ENCODE measurements at regions not wholly inside any gene's neighbourhood (a gene's known extent, or its start where the extent isn't known, plus 50 kb on each side); places are given as distances from the start of the nearest gene placed in this dataset.
"Not testable (repeated sequence)": the region's sequence is repeated elsewhere in the genome, so short reads cannot be mapped to it uniquely, and the experiment has no call there.

DNA sequence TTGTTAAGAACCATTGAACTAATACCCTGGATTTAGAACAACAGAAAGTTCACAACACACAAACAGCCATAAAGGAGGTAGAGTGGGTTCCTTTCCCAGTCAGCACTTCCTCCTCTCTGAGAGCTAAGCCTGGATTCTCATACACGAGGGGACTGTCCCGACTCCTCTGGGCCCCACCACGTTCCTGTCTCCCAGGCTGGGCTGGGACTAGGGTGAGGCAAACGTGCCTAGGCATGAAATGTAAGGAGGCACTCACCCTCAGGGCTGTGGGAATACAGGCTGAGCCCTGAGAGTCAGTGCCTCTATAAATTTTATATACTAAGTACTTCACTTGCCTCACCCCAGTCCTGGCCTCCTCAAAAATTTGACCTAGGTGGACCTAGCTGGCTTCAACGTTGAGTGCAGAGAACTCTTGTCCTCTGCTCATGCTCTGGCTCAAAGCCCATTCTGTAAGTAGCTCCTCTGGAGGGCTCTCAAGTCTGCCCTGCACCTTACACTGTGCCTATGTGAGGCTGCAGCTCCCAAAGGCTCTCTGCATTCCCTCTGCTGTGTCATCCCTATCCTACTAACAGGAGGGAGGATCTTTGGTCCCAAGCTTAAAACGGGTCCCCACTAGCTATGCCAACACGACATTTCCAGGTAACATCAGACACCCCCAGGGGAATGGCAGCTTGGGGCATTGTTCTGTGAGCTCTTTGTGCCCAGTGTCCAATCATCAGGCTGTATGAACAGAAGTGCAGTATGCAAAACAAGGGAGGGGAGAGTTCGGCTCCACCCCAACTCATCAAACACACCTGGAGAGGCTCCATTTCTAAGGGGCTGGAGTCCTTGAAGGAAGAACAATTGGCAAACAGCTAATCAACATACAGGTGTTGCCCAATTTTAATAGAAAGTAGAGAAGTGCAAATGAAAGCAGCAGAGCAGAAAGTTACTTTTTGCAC lies 233.2 kb downstream of the RPLP1 start:
- no peak for DNase-seq

DNA sequence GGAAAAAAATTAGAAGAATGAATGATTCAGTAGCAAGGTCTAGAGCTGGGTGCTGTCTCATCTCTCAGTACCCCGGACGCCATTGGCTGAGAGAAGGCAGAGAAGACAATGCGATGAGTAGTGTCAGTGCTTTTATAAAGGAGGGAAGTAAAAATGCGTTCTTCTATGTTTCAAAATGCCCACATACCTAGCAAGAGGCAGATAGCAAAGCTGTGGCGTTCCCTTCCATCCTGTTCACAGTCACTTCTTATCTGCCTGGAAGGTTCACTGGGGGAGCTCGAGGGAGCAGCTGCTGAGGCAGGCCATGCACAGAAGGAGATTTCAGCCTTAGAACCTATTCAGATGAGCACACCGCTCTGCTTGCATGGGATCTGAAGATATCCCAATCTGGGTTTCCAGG lies 234.0 kb downstream of the RPLP1 start:
- no peak for DNase-seq

DNA sequence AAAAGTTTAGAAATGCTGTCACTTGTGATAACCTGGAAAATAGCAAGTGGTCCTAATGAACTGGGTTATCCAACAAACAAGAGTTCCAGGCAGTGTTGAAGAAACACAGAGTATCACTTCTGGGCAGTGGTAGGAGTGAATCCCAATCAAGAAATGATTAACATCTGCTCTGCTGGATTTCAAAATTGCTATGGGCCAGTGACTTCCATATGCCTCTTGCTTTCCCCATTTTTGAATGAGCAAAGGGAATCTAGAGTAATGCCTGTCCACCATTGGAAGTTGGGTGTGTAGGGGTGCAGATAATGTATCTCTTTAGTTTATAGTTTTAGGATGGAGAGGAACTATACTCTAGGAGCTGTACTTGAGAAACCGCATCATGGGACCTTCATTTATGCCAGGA lies 236.5 kb downstream of the RPLP1 start:
- DNase-seq = no peak

DNA sequence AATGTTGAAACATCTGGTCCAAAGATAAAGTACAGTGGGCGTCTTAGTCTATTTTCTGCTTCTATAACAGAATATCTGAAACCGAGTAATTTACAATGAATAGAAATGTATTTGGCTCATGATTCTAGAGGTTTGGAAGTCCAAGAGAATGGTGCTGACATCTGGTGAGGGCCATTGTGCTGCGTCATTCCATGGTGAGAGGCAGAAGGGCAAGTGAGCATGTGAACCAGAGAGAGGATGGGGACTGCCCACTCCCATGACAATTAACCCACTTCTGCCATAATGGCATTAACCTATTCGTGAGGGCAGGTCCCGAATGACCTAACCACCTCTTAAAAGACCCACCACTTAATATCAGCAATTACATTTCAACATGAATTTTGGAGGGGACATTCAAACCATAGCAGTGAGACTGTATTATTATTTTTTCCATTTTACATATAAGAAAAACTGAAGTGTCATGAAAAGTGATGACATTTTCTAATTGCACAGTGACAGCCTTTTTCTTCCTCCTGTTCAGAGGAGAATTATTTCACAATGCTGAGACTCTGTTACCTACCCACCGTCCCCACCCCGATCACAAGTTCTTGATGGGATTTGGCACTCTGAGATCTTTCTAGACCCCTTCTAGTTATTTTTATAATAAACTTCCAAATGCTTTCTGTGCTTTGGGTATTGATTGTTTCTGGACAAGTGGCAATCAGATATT lies 238.8 kb downstream of the RPLP1 start:
- no peak for DNase-seq

DNA sequence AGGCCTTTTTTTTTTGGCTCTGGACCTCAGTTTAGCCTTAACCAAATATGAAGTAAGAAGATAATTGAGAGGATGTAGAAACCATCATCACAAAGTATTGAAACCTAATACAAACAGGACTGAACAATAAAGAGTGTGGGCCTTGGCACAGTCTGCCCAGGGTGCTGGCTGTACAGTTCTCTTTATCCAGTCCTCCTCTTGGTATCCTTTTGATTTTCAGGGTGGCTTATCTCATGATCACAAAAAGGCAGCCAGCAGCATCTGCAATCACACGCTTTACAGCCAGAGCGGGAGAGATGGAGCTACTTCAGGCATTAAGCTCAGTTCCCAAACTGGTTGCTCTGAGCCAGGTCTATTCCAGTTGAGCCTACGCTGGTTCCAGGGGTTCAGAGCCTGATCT lies 239.7 kb downstream of the RPLP1 start:
- DNase-seq = no peak

DNA sequence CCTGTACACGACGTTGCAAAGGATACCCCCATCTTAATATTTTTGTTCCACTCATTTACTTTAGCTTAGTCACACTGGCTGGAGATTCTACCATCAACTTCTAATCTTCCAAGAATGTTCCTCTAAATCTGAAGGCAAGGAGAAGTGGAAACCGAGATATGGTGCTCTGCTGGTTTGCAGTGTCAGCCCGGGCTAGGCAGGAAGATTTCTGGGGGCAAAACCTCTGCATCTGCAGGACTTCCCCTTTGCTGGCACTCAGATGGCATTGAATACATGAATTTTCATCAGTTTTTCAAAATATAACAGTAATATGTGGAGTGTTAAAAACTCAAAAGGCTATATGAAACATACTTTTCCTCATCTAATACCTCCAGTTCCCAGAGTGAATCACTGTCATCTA lies 240.4 kb downstream of the RPLP1 start:
- DNase-seq = no peak

DNA sequence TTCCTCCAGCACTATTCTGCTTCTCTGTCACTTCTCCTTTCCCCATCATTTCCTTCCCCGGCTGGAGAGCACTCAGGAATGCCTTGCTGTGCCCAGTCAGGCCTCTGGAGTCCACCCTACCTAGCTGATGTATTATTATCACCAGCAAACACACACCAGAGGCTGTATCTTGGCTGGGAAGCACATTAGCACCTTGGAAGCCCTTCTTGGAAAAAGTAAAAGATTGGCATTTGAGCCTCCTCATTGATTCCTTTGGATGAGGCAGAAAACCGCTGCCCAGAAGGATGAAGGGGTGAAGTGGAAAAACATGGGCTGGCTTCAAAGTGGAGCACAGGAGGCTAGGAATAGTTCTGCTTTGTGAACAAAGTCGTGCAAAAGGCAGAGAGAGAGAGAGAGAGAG lies 244.3 kb downstream of the RPLP1 start:
- DNase-seq = no peak

DNA sequence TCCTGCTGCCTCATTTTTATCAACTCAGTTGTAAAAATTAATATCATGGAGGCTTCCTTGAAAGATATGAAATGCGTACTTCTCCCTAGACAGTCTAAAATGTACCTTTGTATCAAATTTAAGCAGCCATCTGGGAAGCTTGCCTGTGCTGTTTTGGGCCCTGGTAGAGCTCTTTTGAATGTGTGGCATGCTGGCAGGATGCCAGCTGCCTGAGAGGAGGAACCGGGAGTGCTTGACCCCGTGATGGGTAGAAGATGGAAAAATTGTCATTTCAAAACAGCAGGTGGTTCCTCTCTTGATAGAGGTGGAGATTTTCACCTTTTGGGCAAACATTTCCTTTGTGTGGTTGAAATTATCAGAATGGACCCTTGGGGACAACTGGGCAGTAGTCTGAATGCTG lies 245.3 kb downstream of the RPLP1 start:
- no peak for DNase-seq

DNA sequence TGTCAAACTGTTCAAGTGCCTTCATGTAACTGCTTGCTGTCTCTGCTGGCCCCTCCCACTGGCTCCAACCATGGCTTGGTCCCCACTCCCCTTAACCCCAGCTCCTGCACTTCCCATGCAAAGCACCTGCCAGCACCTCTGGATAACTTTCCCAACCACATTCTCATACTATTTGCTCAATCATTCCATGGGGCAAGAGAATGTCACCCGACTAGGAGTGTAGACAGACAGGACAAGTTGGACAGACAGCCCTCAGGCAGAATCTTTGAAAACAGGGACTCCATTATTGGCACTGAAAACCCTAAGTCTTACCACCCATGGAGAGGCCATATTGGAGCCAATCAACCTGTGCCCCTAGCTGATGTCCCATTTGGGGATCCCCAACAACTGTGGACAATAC lies 246.5 kb downstream of the RPLP1 start:
- no peak for DNase-seq

DNA sequence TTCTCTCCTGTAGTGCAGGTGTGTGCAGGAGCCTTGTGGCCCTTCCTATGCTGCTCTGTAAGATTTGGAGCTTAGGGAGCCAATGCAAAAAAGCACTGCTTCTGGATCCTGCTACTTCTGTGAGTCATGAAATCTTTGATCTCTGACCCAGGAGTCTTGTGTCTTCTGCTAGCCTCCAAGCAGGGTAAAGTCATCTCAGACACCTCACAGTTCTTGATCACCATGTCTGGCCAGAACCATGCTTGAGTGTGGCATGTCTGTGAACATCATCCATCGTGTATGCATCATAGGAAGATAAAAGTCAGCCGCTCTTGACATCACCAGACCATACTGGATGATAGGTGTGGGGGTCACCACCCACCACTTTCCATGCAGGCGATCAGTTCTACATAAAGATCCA lies 247.8 kb downstream of the RPLP1 start:
- no peak for DNase-seq

DNA sequence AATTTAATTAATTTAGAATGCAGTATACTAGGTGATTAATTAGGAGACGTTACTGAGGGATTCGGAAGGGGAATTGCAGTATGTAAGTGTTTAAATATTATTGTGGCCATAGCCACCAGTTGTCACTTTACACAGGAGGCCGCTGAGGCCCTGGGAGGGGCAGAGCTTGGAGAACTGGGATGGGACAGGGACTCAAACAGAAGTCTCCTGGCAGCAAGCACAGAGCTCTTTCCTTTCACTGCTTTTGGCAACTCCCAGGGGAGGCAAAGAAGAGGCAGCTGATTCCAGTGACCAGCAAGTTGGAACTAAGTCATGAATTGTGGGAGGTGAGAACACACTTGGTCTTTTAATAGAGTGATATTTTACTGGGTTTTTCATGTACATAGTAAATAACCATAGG lies 248.6 kb downstream of the RPLP1 start:
- peak in 1 of 2 experiments; percentile 41 for DNase-seq

DNA sequence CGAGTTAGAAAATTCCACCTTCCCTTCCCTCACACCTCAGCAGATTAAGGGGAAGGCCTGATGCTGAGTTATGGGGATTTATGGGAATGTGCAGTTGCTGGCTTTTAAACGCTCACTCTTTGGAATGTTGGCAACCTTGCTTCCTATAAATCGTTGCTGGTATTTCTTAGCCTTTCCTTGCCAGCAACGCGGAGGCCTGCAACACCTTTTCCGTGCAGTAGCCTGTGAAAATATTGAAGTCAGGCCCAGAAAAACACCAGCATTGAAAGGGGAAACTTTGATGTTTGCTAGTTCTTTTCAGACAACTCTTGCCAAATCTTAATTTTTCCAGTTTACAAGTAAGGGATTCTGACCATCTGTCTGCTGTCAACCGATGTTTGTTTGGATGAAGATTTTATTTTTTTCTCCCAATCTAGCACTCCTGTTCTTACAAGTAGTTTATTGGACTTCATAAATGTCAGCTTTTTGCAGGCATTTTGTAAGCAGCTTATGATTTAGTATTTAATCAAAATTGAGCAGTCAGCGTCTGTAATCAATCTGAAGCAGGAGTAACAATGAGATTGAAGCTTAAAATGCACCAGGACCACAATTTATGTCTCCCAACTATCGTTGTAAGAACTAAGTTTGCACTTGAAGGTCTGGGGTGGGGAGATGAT lies 251.0 kb downstream of the RPLP1 start:
- no peak for DNase-seq

DNA sequence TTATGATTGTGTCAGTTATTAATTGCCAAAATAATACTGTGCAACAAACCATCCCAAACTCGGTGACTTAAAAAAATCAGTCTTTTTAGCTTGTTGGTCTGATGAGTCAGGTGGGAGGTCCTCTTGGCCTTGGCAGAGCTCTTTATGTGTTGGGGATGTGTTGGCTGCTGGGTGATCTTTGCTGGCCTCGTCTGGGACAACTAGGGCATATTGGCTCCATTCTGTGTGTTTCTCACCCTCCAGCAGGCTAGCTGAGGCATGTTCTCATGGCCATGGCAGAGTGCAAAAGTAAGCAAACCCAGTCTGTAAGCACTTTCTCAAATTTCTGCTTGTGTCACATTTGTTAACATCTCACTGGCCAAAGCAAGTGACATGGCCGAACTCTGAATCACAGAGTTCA lies 251.6 kb downstream of the RPLP1 start:
- no peak for DNase-seq

DNA sequence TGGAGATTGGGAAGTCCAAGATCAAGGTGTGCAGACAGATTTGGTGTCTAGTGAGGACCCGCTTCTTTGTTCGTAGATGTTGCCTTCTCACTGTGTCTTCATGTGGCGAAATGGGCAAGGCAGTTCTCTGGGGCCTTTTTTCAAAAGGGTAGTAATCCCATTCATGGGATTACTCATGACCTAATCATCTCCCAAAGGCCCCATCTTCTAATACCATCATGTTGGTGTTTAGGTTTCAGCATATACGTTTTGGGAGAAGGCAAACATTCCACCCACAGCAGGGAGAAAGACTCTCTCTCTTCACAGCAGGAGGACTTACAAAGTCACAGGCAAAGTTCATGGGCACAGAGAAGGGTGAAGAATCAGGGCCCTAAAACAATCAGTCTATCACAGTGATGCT lies 252.1 kb downstream of the RPLP1 start:
- DNase-seq = no peak

DNA sequence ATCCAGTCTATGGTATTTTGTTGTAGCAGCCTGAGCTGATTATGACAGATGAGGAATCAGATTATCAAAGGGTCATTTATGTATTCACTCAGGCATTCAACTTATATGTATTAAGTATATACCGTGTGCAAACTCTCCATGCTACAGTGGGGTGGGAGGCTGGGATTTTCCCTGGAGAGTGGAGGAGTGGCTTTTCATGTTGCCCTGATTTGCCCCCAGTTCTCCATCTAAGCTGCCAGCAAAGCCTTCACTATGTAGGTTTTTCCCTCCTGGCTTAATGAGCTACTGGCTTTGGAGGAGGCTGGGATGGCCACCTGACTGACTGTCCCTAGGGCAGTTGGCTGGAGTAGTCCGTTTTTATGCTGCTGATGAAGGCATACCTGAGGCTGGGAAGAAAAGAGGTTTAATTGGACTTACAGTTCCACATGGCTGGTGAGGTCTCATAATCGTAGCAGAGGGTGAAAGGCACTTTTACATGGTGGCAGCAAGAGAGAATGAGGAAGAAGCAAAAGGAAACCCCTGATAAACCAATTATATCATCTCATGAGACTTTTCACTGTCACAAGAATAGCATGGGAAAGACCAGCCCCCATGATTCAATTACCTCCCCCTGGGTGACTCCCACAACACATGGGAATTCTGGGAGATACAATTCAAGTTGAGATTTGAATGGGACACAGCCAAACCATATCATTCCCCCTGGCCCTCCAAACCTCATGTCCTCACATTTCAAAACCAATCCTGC lies 253.9 kb downstream of the RPLP1 start:
- no peak for DNase-seq

DNA sequence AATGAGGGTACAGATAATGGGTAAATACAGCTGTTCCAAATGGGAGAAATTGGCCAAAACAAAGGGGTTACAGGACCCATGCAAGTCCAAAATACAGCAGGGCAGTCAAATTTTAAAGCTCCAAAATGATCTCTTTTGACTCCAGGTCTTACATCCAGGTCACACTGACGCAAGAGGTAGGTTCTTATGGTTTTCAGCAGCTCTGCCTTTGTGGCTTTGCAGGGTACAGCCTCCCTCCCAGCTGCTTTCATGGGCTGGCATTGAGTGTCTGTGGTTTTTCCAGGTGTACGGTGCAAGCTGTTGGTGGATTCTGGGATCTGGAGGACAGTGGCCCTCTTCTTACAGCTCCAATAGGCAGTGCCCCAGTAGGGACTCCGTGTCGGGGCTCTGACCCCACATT lies 254.6 kb downstream of the RPLP1 start:
- not testable (repeated sequence) for DNase-seq

DNA sequence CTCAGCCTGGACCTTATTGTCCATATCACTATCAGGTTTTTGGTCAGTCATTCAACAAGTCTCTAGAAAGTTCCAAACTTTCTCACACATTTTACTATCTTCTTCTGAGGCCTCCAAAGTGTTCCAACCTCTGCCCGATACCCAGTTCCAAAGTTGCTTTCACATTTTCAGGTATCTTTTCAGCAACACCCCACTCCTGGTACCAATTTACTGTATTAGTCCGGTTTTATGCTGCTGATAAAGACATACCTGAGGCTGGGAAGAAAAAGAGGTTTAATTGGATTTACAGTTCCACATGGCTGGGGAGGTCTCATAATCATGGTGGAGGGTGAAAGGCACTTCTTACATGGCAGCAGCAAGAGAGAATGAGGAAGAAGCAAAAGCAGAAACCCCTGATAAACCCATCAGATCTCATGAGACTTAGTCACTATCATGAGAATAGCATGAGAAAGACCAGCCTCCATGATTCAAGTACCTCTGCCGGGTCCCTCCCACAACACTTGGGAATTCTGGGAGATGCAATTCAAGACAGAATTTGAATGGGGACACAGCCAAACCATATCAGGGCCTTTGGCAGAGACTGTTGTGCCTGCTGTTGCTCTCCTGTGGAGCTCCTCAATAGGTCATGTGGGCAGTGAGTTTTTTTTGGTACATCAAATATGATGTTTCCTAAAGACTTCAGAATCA lies 256.0 kb downstream of the RPLP1 start:
- not testable (repeated sequence) for DNase-seq

DNA sequence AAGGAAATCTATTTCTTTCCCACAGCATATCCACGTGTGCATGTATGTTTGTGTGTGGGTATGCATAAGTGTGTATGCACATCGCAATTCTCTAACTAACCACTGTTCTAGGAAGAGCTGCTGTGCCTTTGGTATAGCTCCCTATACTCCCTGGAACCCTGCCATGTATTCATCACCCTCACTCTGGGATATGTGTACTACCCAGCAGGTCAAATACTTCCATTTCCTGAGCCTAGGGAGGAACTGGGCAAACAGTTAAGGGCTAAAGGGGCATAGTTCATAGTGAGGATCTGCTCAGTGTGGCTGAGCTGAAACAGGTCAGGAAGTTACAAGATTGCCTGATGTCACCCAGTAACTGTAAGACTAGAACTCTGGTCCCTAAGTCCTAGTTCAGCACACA lies 260.4 kb downstream of the RPLP1 start:
- no peak for DNase-seq

DNA sequence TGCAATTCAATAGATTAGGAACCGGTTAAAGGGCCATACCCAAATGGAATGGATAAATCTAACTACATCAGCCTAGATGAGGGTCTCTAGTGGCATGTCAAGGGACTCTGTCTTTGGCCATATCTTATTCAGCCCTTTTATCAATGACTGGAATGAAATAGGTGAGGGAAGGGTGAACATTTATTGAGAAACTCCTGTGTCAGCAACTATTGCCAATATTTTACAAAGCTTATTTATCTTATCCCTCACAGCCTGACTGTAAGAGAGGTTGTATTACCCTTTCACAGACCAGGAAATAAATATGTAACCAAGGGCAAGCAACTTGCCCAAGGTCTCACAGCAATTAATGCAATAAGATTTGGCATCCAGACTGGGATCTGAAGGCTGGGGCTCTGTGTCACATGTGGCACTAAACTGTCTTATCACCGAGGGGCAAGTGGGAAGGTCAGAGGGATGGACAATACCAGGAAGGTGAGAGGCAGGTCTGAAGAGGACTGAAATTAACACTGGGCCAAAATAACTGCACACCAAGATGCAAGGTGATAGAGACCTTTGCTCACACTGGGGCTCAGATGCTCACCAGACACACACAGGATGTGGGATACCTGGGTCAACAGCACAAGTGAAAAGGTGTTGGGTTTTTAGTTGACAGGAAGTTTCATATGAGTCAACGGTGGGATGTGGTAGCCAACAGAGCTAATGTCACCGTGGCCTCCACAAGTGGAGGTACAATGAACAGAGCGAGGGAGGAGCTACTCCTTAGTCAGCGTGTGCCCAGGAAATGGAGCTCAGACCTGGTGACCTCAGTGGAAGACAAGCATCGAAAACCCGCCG lies 261.3 kb downstream of the RPLP1 start:
- no peak for DNase-seq

DNA sequence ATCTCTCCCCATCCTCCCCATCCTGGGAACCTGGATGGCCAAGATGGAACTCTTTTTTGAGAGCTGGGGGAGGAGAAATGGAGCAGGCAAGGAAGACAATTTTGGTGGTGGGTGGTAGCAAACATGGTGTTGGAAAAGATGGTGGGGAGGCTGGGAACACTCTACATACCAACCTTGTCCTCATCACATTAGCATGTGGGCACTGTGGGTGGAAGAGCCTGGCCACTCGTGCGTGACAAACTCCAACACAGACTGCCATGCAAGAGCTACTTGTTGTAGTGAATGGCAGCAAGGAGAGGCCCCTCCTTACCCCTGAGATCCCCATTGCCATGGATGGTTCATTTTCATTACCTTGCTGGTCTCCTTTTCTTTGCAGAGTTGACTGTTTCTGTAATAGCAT lies 262.6 kb downstream of the RPLP1 start:
- DNase-seq = no peak

DNA sequence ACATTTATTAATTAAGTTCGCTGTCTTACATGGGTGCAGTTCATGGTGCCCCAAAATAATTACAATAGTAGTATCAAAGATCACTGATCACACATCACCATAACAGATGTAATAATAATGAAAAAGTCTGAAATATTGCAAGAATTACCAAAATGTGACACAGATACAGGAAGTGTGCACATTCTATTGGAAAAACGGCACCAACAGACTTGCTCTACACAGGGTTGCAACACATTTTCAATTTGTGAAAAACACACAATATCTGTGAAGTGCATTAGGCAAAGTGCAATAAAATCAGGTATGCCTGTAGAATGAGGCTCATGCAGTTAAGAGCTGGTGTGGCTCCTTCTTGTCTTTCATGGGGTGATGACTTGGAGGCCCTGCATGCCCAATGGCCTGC lies 265.8 kb downstream of the RPLP1 start:
- no peak for DNase-seq

DNA sequence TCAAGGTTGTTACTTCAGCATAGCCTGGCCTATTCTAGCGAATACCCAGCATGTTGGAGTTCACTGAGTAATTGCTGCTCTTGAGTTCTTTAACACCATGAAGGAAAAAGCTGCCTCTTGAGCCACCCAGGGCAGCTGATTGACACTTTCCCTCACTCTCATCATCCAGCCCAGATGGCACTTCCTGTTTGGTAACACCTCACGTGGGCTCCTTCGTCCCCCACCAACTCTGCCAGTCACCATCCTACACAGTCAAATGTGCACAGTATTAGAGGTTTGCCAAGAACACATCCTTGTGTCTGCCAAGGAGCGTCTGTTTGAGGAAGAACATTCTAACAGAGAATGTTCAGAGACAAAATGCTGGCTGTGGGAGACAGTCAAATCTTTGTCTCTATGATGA lies 266.3 kb downstream of the RPLP1 start:
- no peak for DNase-seq

Data from NCI-H1930 (cell line).